ENCODE measurements at regions not wholly inside any gene's neighbourhood (a gene's known extent, or its start where the extent isn't known, plus 50 kb on each side); places are given as distances from the start of the nearest gene placed in this dataset.

- TF ChIP-seq POLR2A (IDR thresholded peaks at IDR 0.05) (no peak), POLR2AphosphoS5 (IDR thresholded peaks at IDR 0.05; ENCODE audit: insufficient read depth in 1 of 2, low read depth in 1 of 2) (no peak)
- TF ChIP-seq, protein P1, sequence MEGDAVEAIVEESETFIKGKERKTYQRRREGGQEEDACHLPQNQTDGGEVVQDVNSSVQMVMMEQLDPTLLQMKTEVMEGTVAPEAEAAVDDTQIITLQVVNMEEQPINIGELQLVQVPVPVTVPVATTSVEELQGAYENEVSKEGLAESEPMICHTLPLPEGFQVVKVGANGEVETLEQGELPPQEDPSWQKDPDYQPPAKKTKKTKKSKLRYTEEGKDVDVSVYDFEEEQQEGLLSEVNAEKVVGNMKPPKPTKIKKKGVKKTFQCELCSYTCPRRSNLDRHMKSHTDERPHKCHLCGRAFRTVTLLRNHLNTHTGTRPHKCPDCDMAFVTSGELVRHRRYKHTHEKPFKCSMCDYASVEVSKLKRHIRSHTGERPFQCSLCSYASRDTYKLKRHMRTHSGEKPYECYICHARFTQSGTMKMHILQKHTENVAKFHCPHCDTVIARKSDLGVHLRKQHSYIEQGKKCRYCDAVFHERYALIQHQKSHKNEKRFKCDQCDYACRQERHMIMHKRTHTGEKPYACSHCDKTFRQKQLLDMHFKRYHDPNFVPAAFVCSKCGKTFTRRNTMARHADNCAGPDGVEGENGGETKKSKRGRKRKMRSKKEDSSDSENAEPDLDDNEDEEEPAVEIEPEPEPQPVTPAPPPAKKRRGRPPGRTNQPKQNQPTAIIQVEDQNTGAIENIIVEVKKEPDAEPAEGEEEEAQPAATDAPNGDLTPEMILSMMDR (IDR thresholded peaks at IDR 0.05), result no peak
These were observed 370.6 kb downstream of the PTPRC start for GRCh38 chr1:199009447-199009846.

Data from vagina (tissue), 2 donors.